ENCODE measurements at regions not wholly inside any gene's neighbourhood (a gene's known extent, or its start where the extent isn't known, plus 50 kb on each side); places are given as distances from the start of the nearest gene placed in this dataset.
"Not testable (repeated sequence)": the region's sequence is repeated elsewhere in the genome, so short reads cannot be mapped to it uniquely, and the experiment has no call there.

DNA sequence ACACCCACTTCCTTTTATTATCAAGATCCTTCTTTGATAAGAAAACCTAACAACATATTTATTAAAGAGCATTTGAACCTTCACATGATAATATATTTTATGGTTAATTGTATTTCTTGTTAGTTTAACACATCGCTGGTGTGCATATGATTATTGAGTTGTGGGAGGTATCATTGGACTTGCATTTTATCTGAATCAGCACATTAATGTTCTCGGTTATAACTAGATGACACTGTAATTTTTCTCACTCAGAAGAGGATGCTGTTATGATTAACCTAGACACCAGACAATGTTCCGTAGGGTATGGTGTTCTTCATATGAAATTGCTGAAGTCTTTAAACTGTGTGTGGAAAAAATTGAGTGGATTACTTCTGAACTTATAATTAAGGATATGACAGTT is 1188.3 kb upstream of the EPHA6 start:
- DNase-seq (ENCODE audit: low spot score): no peak

DNA sequence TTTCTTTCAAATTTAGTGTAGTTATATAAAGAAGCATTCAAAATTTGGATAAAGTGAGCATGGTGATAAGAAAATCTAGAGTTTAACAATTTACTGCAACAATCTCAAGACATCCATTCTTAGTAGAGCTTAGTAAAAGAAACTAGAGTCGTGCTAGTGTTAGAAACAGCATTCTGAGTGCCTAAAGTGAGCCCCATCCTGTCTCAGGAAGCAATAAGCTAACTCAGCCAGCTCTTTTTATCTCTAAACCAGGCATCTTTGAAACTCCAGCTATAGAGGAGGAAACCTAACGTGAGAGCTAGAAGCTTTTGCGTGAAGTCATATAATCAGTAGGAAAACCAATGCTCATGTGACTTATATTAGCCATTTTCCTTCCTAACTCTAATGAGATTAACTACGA is 1187.1 kb upstream of the EPHA6 start:
- DNase-seq (ENCODE audit: low spot score): no peak

DNA sequence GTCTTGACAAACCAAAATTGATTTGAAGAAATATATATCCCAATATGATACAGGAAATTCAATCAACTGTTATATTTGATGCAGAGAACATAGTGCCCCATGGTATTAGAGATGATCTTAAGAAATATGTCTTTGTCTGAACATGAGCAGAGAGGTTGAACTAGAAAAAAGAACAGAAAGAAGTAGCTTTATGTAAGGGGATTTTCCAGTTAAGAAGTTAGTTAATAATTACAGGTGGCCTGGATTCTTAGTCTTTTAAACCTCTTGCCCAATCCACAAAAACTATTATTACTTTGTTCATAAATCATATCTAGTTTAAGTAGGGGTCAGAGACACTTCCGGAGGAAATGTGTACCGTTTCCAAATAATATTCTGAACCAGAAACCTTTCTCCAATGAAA is 1186.7 kb upstream of the EPHA6 start:
- DNase-seq (ENCODE audit: low spot score): no peak

DNA sequence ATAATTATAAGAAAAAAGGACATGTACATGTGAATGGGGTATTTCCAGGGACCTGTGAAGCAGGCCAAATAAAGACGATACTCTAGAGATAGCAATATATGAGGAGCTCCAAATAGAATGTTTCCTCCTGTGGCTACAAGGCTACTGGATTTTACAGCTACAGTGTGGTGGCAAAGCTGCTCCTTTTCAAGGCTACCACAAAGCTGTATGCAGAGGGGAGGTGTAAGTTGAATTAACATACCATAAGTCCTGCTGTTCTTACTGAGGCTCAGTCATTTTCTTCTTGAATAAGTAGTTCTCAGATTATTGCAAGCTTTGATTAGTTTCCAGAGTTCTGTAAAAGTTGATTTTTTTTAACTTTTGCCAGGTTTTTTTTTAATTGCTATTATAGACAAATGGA is 1184.6 kb upstream of the EPHA6 start:
- DNase-seq (ENCODE audit: low spot score): no peak

DNA sequence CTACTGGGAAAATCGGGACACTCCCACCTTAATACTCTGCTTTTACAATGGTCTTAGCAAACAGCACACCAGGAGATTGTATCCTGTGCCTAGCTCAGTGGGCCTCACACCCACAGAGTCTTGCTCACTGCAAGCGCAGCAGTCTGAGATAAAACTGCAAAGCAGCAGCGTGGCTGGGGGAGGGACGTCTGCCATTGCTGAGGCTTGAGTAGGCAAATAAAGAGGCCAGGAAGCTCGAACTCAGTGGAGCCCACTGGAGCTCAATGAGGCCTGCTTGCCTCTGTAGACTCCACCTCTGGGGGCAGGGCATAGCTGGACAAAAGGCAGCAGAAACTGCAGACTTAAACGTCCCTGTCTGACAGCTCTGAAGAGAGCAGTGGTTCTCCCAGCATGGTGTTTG is 1169.1 kb upstream of the EPHA6 start:
- DNase-seq (ENCODE audit: low spot score): no peak

DNA sequence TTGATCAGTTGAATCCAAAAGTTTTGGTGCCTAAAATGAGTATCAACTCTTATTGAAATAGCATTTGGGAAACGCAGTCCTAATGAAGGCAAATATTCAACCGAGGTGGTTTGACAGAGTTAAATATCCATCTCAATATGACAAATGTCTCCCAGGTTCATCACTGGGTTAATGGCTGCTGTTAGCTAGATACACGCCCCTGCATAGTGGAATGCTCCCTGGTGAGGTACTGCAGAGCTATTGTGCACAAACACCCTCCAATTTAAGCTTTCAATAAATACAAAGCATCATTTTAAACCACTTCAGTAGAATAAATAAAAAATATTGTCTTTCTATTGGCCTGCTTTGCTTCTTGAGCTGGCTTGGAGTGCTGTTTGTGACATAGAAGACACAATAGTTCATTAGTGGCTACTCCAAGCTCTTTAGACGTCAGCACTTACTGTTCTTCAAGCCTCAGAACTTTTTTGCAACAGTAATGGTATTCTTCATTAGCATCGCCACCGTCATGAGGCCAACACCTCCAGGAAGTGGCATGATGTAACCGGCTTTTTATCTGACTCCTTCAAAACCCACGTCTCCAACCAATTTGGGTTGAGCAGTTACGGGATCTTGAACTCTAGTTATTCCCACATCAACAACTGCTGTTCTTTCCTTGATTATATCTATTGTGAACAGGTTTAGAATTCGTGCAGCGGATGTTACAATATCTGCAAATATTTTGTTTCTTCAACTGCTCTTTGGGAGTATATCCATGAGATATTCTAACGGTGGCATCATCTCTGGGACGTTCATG is 1159.6 kb upstream of the EPHA6 start:
- DNase-seq (ENCODE audit: low spot score): no peak

DNA sequence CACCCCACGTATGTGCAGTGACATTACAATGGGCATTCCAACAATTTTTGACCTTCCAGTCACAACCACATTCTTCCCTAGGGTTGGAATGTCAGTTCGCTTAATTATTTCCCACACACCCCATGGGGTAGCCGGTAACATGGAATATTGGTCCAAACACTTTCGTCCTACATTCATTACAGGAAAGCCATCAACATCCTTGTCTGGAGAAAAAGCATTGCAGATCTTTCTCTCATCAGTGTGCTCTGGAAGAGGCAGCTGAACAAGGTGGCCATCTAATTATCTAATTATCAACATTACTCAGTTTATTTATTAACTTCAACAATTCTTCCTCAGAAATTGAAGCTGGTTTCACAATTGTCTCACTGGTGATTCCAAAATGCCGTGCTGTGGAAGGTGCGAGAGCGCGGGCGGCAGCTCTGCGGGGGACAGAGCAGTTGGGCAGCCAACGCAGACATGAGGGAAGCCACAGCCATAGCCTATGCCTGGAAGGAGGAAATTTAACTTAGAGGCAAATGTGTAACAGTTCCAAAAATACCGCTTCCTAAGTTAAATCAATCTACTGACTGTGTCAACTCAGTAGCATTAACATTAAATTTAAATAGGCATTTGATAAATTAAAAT is 1158.9 kb upstream of the EPHA6 start:
- DNase-seq (ENCODE audit: low spot score): no peak

DNA sequence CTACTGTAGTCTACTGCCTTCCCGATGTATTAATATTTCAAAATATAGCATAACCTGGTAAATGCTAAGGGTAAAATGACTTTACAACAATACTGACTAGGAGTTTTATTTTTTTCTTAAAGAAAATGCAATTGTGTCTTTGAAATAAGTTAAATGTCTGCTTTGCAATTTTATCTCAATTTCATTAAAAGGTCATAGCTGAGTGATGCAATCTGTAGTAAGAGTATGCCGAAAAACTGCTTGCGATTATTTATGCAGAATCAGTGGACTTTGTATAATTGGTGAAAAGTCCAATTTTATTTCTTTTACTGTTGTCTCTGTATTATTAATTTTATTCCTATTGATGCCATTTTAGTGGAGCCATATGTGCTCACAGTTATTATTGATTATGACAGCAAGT is 1143.6 kb upstream of the EPHA6 start:
- DNase-seq (ENCODE audit: low spot score): no peak

DNA sequence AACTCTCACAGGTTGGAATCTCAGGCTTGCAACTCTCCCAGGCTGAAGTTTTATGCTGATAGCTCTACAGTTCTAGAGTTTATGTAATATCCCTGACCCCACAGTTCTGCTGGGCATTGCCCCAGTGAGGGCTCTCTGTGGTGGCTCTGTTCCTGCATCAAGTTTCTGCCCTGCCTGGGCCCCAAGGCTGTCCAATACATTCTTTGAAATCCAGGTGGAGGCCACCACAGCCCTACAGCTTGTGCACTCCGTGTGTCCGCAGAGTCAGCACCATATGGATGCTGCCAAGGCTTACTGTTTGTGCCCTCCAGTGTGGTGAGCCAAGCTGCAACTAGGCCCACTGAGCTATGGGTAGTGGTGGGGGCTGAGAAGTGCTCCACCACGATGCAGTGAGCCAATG is 1141.2 kb upstream of the EPHA6 start:
- no peak for DNase-seq (ENCODE audit: low spot score)

DNA sequence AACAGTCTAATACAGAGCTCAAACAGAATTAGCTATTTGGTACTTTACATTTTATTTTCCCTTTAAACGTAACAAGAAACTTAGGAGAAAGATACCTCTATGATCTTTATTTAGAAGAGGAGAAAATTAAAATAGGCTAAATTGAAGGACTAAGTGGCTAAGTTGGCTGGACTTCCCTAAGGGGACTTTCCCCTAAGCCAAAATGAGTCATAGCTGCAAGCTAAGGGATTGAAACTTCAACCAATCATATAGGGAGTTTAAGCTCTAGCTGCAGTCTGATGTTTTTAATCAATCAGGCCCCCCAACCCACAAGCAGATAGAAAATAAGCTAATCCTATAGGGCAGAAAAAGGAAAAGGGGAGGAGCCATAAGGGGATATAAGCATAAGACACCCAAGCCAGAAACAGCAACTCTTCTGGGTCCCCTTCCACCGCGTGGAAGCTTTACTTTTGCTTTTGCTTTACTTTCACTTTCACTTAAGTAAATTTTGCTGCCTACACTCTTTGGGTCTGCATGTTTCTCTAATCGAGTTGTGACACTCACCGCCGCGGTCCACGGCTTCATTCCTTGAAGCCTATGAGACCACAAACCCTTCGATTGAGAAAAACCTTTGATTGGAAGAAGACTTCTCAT is 1108.5 kb upstream of the EPHA6 start:
- DNase-seq (ENCODE audit: low spot score): no peak

DNA sequence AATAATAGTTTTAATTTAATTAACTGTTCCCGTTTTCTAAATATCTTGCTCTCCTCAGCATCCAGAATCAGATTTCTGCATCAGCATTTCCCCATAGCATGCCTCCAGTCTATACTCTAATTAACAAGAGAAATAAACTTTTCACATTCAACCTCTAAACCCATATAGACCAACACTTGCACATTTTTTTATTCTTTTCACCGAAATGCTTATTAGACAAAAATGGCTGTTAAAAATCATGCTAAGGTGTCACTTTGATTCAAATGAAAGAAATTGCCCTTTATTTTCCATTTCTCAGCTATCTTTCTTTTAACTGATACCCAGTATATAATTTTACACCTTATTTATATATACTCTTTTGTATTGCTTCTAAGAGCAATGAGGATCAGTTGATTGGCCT is 1107.1 kb upstream of the EPHA6 start:
- no peak for DNase-seq (ENCODE audit: low spot score)

DNA sequence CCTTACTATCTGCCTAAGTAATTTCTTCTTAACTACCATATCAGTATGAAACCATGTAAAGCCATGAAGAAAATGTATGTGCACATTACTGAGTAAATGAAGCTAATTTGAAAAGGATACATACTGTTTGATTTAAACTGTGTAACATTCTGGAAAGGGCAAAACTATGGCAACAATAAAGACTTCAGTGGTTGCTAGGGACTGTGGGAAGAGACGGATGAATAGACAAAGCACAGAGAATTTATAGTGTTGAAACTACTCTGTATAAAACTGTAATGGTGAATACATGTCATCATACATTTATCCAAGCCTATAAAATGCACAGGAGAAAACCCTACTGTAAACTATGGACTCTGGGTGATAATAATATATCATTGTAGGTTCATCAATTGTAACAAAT is 1103.7 kb upstream of the EPHA6 start:
- no peak for DNase-seq (ENCODE audit: low spot score)

DNA sequence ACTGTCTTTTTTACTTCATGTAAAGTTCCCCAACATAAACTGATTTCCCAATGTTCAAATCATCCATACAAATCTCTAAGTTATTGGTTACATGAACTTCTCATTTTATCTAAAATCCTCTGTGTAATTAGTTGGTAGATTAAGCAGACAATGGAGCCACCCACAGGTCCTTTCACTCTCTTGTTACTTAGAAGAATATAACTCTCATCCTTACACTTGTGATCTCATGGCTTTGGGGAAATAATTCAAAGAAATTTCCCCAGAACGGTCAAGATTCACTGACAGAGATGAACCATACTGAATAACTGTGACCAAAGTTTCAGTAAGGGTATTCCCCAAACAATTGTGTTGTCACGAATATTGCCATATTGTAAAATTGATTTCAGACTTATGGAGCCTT is 1102.6 kb upstream of the EPHA6 start:
- DNase-seq (ENCODE audit: low spot score): no peak

DNA sequence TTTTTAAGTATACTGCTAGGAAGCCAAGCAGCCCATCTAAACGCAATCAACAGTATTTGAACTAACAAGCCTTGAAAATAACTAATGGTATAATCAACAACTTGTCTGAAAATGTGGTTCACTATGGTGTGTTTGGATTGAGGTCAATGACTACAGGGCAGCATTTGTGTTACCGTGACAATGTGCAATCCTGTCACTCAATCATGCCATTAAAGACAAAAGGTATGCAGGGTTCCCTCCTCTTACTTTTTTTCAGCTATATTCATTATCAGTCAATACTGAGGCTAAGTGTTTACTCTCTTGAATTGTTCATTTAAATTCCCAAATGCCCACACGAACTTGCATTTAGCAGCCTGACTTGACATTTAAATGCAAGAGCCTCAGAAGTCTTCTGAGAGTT is 1099.3 kb upstream of the EPHA6 start:
- DNase-seq (ENCODE audit: low spot score): no peak

DNA sequence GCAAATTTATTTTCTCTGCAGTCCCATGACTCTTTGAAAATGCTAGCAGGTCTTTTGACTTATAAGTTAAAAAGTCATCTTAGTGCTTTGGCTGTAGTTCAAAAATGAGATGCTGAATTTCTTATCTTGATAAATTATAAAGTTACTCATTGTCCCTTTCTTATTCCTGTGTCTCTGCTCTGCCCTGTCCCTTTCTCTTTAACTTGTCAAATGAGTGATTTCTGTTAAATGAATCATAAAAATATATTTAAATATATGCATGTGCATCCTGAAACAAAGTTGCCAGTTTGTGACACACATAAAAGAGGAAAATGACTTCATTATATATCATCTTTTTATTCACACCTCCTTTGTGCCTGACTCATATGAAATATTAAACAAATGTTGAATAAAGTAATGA is 1097.3 kb upstream of the EPHA6 start:
- no peak for DNase-seq (ENCODE audit: low spot score)

DNA sequence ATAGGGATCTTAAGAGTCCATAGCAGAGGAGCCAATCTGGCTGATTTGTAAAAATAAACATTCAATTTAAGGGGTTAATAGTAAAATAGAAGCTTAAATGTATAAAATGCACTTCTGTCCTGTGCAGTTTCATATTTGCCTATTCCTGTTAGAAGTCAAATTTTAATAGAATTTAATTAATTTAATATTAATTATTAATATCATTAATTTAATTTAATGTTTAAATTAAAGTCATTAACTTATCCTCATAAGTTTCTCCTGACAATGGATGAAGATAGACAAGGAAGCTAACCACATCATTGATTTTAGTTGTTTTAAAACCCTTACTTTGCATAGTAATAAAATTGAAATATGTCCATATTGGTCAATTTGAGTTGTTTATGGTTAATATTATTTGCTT is 1096.2 kb upstream of the EPHA6 start:
- no peak for DNase-seq (ENCODE audit: low spot score)

DNA sequence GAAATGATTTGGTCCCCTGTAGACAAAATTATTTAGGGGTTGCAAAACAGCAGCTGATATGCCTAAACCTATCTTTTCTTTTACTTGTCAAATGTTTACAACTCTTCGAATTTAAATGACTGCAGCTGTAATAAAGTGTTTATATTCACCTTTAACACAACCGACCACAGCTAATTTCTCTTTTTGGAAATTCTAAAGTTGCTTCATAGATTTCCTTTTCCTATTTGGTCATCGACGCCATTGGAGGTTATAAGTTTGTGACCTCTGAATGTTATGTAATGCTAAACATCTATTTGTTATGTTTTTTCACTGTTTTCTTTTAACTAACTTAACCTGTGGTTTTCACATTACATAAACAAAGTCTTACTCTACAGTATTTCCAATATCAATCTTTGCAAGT is 1094.9 kb upstream of the EPHA6 start:
- DNase-seq (ENCODE audit: low spot score): no peak

DNA sequence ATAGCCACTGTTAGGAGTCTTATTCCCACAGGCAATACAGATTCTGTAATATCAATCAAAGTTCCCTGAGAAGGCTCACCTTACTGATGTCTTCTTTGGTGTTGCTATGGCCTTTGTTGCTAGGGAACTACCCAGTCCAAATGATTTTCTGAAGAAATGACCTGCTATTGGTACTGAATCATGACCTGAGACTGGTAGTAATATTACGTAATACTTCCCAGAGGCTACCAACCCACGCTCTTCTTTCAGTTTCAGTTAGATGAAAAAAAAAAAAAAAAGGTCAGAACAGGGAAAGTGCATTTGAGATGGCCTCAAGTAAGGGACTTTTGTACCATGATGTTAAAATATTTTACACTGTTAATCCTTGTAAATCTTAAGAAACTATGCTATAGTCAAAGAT is 1092.5 kb upstream of the EPHA6 start:
- DNase-seq (ENCODE audit: low spot score): no peak

DNA sequence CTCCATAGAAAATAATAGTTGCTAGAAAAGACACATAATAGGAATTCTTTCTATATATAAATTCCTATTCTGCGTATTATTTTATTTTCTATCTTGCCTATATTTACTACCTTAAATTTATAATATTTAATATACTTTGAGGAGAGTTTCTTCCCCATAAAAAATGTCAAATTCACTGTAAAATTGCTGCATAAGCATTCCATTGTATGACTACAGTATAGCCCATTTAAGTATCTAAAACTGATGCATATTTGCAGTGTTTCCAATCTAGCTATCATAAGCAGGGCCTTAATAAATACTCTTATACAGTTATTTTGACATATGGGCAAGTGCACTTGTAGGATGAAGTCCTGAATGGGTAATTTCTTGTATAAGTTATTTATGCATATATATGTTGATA is 1088.6 kb upstream of the EPHA6 start:
- DNase-seq (ENCODE audit: low spot score): no peak

DNA sequence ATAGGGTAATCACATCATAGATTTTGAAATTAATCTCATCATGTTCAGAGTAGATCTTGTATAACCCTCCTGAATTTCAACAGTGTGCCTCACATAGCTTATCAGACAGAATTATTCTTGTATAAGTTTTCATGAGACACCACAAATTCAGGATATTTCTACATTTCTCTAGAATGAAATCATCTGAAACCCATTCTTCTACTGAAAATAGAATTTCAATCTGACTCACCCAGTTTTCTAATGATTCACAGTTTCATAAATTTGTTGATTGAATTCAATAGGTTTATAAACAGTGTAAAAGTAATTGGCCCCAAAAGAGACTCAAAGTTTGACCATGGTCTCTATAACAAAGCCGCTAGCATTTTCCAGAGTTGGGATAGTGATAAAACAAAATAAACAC is 1082.6 kb upstream of the EPHA6 start:
- DNase-seq (ENCODE audit: low spot score): no peak

DNA sequence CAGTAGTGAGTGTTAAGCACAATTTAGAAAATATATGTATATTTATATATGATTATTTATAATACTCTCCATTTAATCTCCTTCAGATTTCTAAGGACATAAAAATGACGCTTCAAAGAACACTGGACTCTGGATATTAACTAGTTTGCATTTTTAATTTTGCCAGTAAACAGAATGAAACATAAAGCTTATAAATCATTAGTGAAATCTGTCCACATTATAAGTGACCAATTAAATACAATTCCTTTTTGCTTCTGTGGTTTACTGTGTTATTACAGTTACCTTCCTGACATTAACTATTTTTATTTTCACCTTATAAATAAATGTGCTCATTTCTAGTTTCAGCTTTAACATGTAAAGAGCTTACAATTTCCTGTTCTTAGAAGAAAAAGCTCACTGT is 1081.1 kb upstream of the EPHA6 start:
- DNase-seq (ENCODE audit: low spot score): no peak

DNA sequence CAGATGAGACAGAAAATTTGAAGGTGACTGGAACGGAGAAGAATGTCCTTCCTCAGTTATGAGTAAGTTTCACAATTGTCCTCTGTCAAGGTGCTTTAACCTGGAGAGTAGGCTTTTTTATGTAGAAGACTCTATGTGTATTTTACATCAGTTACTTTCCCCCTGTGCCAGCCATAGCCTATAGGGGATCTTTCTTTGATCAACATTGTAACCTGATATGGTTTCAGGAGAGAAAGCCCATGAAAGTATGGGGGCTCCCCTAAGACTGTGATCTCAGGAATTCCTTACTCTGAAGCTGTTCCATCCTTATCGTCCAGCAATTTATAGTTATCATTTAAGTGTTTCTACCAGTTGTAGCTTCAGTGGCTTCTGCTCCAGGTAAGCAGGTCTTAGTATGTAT is 1076.3 kb upstream of the EPHA6 start:
- no peak for DNase-seq (ENCODE audit: low spot score)

DNA sequence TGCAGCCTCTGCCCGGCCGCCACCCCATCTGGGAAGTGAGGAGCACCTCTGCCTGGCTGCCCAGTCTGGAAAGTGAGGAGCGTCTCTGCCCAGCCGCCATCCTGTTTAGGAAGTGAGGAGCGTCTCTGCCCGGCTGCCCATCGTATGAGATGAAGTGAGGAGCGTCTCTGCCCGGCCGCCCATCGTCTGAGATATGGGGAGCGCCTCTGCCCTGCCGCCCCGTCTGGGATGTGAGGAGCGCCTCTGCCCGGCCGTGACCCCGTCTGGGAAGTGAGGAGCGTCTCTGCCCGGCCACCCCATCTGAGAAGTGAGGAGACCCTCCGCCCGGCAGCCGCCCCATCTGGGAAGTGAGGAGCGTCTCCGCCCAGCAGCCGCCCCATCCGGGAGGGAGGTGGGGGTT is 1069.5 kb upstream of the EPHA6 start:
- not testable (repeated sequence) for DNase-seq (ENCODE audit: low spot score)

All from umbilical cord (tissue), 1 donor.